Breast epithelium (tissue), 4 donors: ENCODE measurements at regions not wholly inside any gene's neighbourhood (a gene's known extent, or its start where the extent isn't known, plus 50 kb on each side); places are given as distances from the start of the nearest gene placed in this dataset.

Experiments
- DNase-seq, 2 donors: peaks; one replicate each; pipeline ENCODE4 v3.0.0-alpha.2; 2019; ENCODE audit warnings: low spot score in 2 of 2
- H3K27ac ChIP-seq, 2 donors: fragments of 200-600 bp; sonication (generic) in 1 of 2; one replicate each; pipeline ENCODE4 v1.5.1; 2016 to 2019; ENCODE audit warnings: mild to moderate bottlenecking in 1 of 2
- H3K27me3 ChIP-seq, 2 donors: fragments of 200-600 bp; sonication (generic) in 1 of 2; one replicate each; pipeline versions ENCODE4 v1.5.1 to v1.6.0; 2017 to 2019; ENCODE audit warnings: control low read depth in 1 of 2, mild to moderate bottlenecking in 1 of 2
- H3K36me3 ChIP-seq: fragments of 200-600 bp; one replicate; pipeline ENCODE4 v1.5.1; 2019
- H3K4me1 ChIP-seq, 2 donors: fragments of 200-600 bp; sonication (generic); one replicate each; pipeline ENCODE4 v1.5.1; 2016 to 2019; ENCODE audit warnings: control low read depth in 1 of 2
- H3K4me3 ChIP-seq, 3 donors: fragments of 200-600 bp; sonication (generic); 1 replicate in 2 of 3; 2 replicates in 1 of 3; pipeline ENCODE4 v1.5.1; 2016 to 2019; ENCODE audit warnings: mild to moderate bottlenecking in 3 of 3, moderate library complexity in 2 of 3
- H3K9me3 ChIP-seq, 2 donors: fragments of 200-600 bp; sonication (generic) in 1 of 2; one replicate each; pipeline ENCODE4 v1.5.1; 2016 to 2019; ENCODE audit warnings: control low read depth in 1 of 2
- CTCF ChIP-seq, 3 donors: fragments of 450-650 bp; IDR thresholded peaks; one replicate each; pipeline ENCODE4 v1.5.1; 2016 to 2017; ENCODE audit warnings: antibody characterized with exemption in 3 of 3, mild to moderate bottlenecking in 3 of 3, moderate library complexity in 3 of 3
- POLR2A ChIP-seq: fragments of 450-650 bp; IDR thresholded peaks from one replicate; pipeline ENCODE4 v1.6.1; 2016; ENCODE audit warnings: antibody characterized with exemption, mild to moderate bottlenecking, moderate library complexity
- POLR2AphosphoS5 ChIP-seq, 3 donors: sonication (generic); formaldehyde crosslinking; IDR thresholded peaks; one replicate each; pipeline ENCODE4 v1.6.1; 2017; ENCODE audit warnings: antibody characterized with exemption in 3 of 3
- intact Hi-C: fragments of 100-400 bp; cut with DNase I; formaldehyde crosslinking; loops from one replicate; pipeline ENCODE4 v1.15.1; 2023; ENCODE audit warnings: low total_unique reads

GRCh38 chr14:105860615-105861580 lies 334.5 kb downstream of the TMEM121 start:
- Histone ChIP-seq H3K4me1 (no peaks in the 10 kb centered on the region), H3K9me3 (peaks cover 0 to 19% of the 10 kb centered on the region in 2 donors), H3K27ac (no peak overlapping the region), H3K36me3 (no peaks in the 10 kb centered on the region), H3K4me3 (no peak overlapping the region), H3K27me3 (peaks cover 0 to 16% of the 10 kb centered on the region in 2 donors)
- TF ChIP-seq POLR2A (no peak), CTCF (IDR thresholded peaks at IDR 0.05) (no peak), POLR2AphosphoS5 (IDR thresholded peaks at IDR 0.05) (no peak)
- intact Hi-C loops, result no loop called here
- DNase-seq, result no peak

GRCh38 chr14:105861985-105862465 lies 335.6 kb downstream of the TMEM121 start:
- peaks cover 0 to 24% of the 10 kb centered on the region in 2 donors for H3K9me3 ChIP-seq
- intact Hi-C loops, result no loop called here
- no peak overlapping the region for H3K4me3 ChIP-seq
- H3K27ac ChIP-seq, result no peak overlapping the region
- DNase-seq, result no peak
- H3K27me3 ChIP-seq, result peaks cover 0 to 16% of the 10 kb centered on the region in 2 donors
- no peaks in the 10 kb centered on the region for H3K4me1 ChIP-seq
- TF ChIP-seq POLR2AphosphoS5 (IDR thresholded peaks at IDR 0.05), result no peak
- H3K36me3 ChIP-seq, result no peaks in the 10 kb centered on the region

GRCh38 chr14:105862581-105863239 lies 336.3 kb downstream of the TMEM121 start:
- intact Hi-C loops, result no loop called here
- peaks cover 0 to 16% of the 10 kb centered on the region in 2 donors for H3K27me3 ChIP-seq
- no peaks in the 10 kb centered on the region for H3K36me3 ChIP-seq
- H3K9me3 ChIP-seq, result peaks cover 0 to 18% of the 10 kb centered on the region in 2 donors
- no peak for DNase-seq
- H3K27ac ChIP-seq, result no peak overlapping the region
- TF ChIP-seq POLR2AphosphoS5 (IDR thresholded peaks at IDR 0.05) (no peak), CTCF (IDR thresholded peaks at IDR 0.05) (no peak), POLR2A (no peak)
- no peaks in the 10 kb centered on the region for H3K4me1 ChIP-seq
- H3K4me3 ChIP-seq, result no peak overlapping the region

- Histone ChIP-seq H3K27ac (no peak overlapping the region), H3K4me1 (no peaks in the 10 kb centered on the region), H3K4me3 (no peak overlapping the region), H3K36me3 (no peaks in the 10 kb centered on the region), H3K9me3 (peaks cover 3 to 15% of the 10 kb centered on the region in 2 donors), H3K27me3 (peaks cover 0 to 16% of the 10 kb centered on the region in 2 donors)
- intact Hi-C loops, result no loop called here
- TF ChIP-seq CTCF (IDR thresholded peaks at IDR 0.05), result no peak
- no peak for TF ChIP-seq POLR2A
- no peak for TF ChIP-seq POLR2AphosphoS5 (IDR thresholded peaks at IDR 0.05)
- peak in 1 of 2 donors; percentile 43 for DNase-seq
Observed at GRCh38 chr14:105863296-105864108, 337.1 kb downstream of the TMEM121 start.

GRCh38 chr14:105864116-105864515 lies 337.7 kb downstream of the TMEM121 start:
- no peak for TF ChIP-seq POLR2AphosphoS5 (IDR thresholded peaks at IDR 0.05)
- no peak for TF ChIP-seq POLR2A
- TF ChIP-seq CTCF (IDR thresholded peaks at IDR 0.05), result no peak
- Histone ChIP-seq H3K27ac (no peak overlapping the region), H3K4me1 (no peaks in the 10 kb centered on the region), H3K9me3 (peaks cover 4 to 16% of the 10 kb centered on the region in 2 donors), H3K36me3 (no peaks in the 10 kb centered on the region), H3K4me3 (no peak overlapping the region), H3K27me3 (peaks cover 0 to 16% of the 10 kb centered on the region in 2 donors)
- intact Hi-C loops, result no loop called here
- no peak for DNase-seq
